H1 (cell line): ENCODE measurements at regions not wholly inside any gene's neighbourhood (a gene's known extent, or its start where the extent isn't known, plus 50 kb on each side); places are given as distances from the start of the nearest gene placed in this dataset.

Experiments
- CHD7 ChIP-seq: fragments of 300-600 bp; sonication (generic); IDR thresholded peaks from 2 replicates; pipeline ENCODE4 v1.7.1; 2012; ENCODE audit warnings: low read length, moderate library complexity, mild to moderate bottlenecking, inconsistent platforms; ENCODE audit not compliant: insufficient replicate concordance
- RFX5 ChIP-seq: IDR thresholded peaks from 2 replicates; pipeline ENCODE4 v1.6.1; 2011; ENCODE audit warnings: low read depth, low read length, improper control_type of control experiment, borderline replicate concordance
- RXRA ChIP-seq: IDR thresholded peaks from 2 replicates; pipeline ENCODE4 v1.6.1; 2011; ENCODE audit warnings: low read depth, mild to moderate bottlenecking, low read length, moderate library complexity; ENCODE audit not compliant: insufficient read depth
- SAP30 ChIP-seq: fragments of 300-600 bp; sonication (generic); IDR thresholded peaks from 2 replicates; pipeline ENCODE4 v1.7.1; 2012; ENCODE audit warnings: low read length, moderate library complexity, mild to moderate bottlenecking, inconsistent platforms; ENCODE audit not compliant: insufficient read depth, insufficient replicate concordance
- USF2 ChIP-seq: IDR thresholded peaks from 2 replicates; pipeline ENCODE4 v1.6.1; 2011; ENCODE audit warnings: low read length, improper control_type of control experiment

- TF ChIP-seq CHD7 = no peak
- no peak for TF ChIP-seq SAP30
- no peak for TF ChIP-seq USF2
- TF ChIP-seq RFX5 = no peak
- no peak for TF ChIP-seq RXRA
- TF ChIP-seq, all 59 proteins: peak for 0
Observed at GRCh38 chr4:1472911-1473518, 66.8 kb upstream of the NKX1-1 start (continued).
